Endothelial cell of umbilical vein (primary cell): ENCODE measurements at regions not wholly inside any gene's neighbourhood (a gene's known extent, or its start where the extent isn't known, plus 50 kb on each side); places are given as distances from the start of the nearest gene placed in this dataset.

ENCODE experiments used
- BruUV-seq: library from RNA; stranded (reverse); fragments of 400-500 nt; replicated peaks from 2 replicates; lab custom pipeline; 2021; lab: Mats Ljungman, UMichigan
- CTCF ChIA-PET: fragments of 300-600, 350-600 bp; sonication (Branson Sonifier 250); formaldehyde crosslinking; loops from one replicate; lab custom pipeline; 2021; ENCODE audit warnings: antibody characterized with exemption, inconsistent platforms; lab: Charles Lee
- POLR2A ChIA-PET: fragments of 300-600, 350-600 bp; sonication (Branson Sonifier 250); formaldehyde crosslinking; loops from one replicate; lab custom pipeline; 2021; ENCODE audit warnings: antibody characterized with exemption, inconsistent platforms; lab: Charles Lee
- DNase-seq: peaks from one replicate; pipeline ENCODE4 v3.0.0-alpha.2; 2011; ENCODE audit warnings: low read depth, low spot score
- FAIRE-seq: peaks from 2 replicates; lab custom pipeline; 2011; peaks lifted over from hg19 to GRCh38; lab: Jason Lieb, UNC
- H2AFZ ChIP-seq: 2 replicates; pipeline ENCODE4 v1.6.0; 2012; ENCODE audit warnings: low read depth, low read length, control low read depth, inconsistent platforms
- H3K27ac ChIP-seq: 2 replicates; pipeline ENCODE4 v1.5.1; 2011; ENCODE audit warnings: low read depth, mild to moderate bottlenecking, control low read depth, low read length, moderate library complexity; ENCODE audit not compliant: insufficient read depth
- H3K27me3 ChIP-seq, 2 experiments: 2 replicates each; pipeline versions ENCODE4 v1.6.0 to v1.6.1; 2011; ENCODE audit warnings: low read length in 2 of 2, mixed read lengths in 1 of 2; ENCODE audit not compliant: control insufficient read depth in 2 of 2, insufficient read depth in 2 of 2
- H3K36me3 ChIP-seq, 2 experiments: 2 replicates in 1 of 2; 3 replicates in 1 of 2; pipeline ENCODE4 v1.5.1; 2011; ENCODE audit warnings: low read length in 2 of 2, mild to moderate bottlenecking in 1 of 2, moderate library complexity in 1 of 2; ENCODE audit not compliant: control insufficient read depth in 2 of 2, insufficient read depth in 2 of 2; ENCODE audit errors: extremely low read depth in 1 of 2
- H3K4me1 ChIP-seq: 3 replicates; pipeline ENCODE4 v1.5.1; 2011; ENCODE audit warnings: mild to moderate bottlenecking, low read length; ENCODE audit not compliant: control insufficient read depth, insufficient read depth; ENCODE audit errors: extremely low read depth
- H3K4me2 ChIP-seq: 2 replicates; pipeline ENCODE4 v1.6.1; 2011; ENCODE audit warnings: low read length, control low read depth, mixed read lengths; ENCODE audit not compliant: insufficient read depth
- H3K4me3 ChIP-seq, 3 experiments: fragments of 200-600 bp in 1 of 3; sonication (generic), shearing (Covaris generic) in 1 of 3; replicated peaks in 1 of 3; 2 replicates each; pipeline ENCODE4 v1.5.1; 2011 to 2016; ENCODE audit warnings: control low read depth in 3 of 3, low read length in 3 of 3, mild to moderate bottlenecking in 2 of 3, inconsistent platforms in 1 of 3, low read depth in 1 of 3, moderate library complexity in 1 of 3; ENCODE audit not compliant: insufficient read depth in 1 of 3
- H3K79me2 ChIP-seq: 2 replicates; pipeline ENCODE4 v1.6.0; 2012; ENCODE audit warnings: low read length, inconsistent platforms; ENCODE audit not compliant: control insufficient read depth, insufficient read depth
- H3K9ac ChIP-seq: replicated peaks from 2 replicates; pipeline ENCODE3; 2011; ENCODE audit warnings: low read length, control low read depth; ENCODE audit not compliant: insufficient read depth; ENCODE audit errors: extremely low read depth
- H3K9me1 ChIP-seq: replicated peaks from 3 replicates; pipeline ENCODE4 v1.6.0; 2011; ENCODE audit warnings: mild to moderate bottlenecking, low read length; ENCODE audit not compliant: control insufficient read depth, insufficient read depth; ENCODE audit errors: extremely low read depth
- H3K9me3 ChIP-seq: replicated peaks from 2 replicates; pipeline ENCODE4 v1.5.1; 2012; ENCODE audit warnings: low read length, inconsistent platforms; ENCODE audit not compliant: control insufficient read depth, insufficient read depth
- H4K20me1 ChIP-seq: replicated peaks from 2 replicates; pipeline ENCODE3; 2011; ENCODE audit warnings: mild to moderate bottlenecking, low read length; ENCODE audit not compliant: control insufficient read depth, insufficient read depth; ENCODE audit errors: extremely low read depth
- FOS ChIP-seq: IDR thresholded peaks from 2 replicates; pipeline ENCODE4 v1.6.1; 2011; ENCODE audit warnings: mild to moderate bottlenecking, low read length, moderate library complexity, borderline replicate concordance; ENCODE audit not compliant: insufficient read depth
- dilution Hi-C: fragments of 300-500 bp; cut with MboI; formaldehyde crosslinking; loops from one replicate; pipeline ENCODE4 v1.15.0; 2019; ENCODE audit warnings: low sequenced_read_pairs; ENCODE audit not compliant: extremely low pct_ligation_motif_present
- intact Hi-C: fragments of 100-400 bp; cut with micrococcal nuclease; formaldehyde crosslinking; loops from one replicate; pipeline ENCODE4 v1.10.0; 2022
- TF ChIP-seq, protein P1 (sequence below): IDR thresholded peaks from 2 replicates; pipeline ENCODE4 v1.6.1; 2011; ENCODE audit not compliant: insufficient read depth, insufficient read length
- TF ChIP-seq, protein P2 (sequence below), 2 donors: IDR thresholded peaks; 1 replicate in 1 of 2; 2 replicates in 1 of 2; pipeline ENCODE4 v1.5.1; 2011; ENCODE audit warnings: low read length in 2 of 2, mild to moderate bottlenecking in 2 of 2, moderate library complexity in 2 of 2, control low read depth in 1 of 2, inconsistent platforms in 1 of 2, low read depth in 1 of 2; ENCODE audit not compliant: insufficient read depth in 1 of 2; ENCODE audit errors: extremely low read depth in 1 of 2

DNA sequence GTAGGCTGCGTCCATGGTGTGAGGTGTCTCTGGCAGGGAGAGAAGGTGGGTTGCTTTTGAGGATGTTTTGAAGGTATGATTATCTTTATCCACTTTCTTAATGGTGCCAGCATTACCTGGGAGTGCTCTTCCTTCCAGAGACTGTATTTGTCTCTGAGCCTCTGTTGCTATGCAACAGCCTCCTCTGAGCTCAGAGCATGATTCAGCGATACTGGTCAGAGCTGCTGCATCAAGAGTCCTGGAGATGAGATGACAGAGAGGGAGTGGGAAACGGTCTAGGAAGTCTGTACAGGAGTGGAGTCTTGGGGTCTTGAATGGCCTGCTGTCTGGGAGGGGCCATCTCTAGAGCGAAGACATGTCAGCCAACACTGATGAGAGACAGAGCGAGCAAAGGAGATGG, 104.4 kb upstream of the RAB40AL start:
- no peak overlapping the region for H3K9ac ChIP-seq
- dilution Hi-C loops, result no loop called here

DNA sequence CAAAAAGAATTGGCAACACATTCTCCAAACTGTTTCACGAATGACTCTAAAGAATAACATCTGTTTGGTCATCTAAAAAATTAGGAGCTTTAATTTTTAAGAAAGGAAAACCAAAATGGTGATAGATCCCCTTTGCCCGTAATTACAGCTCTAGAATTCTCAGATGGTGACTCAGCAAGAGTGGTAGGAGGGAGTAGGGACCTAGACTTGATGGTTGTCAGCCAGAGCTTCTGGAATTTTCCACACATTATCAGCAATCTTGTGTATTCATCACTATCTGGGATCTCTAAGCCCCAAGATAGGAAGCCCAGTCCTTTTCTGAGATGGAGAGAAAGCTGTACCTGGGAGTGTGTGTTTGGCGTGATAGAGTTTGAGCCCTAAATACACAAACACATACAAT, 103.9 kb upstream of the RAB40AL start:
- no peak for FAIRE-seq
- CTCF ChIA-PET, result interaction anchor here (1.3 kb wide), 1 partner anchor 67 kb away, joined by 6 read pairs; no protein-coding TSS in a partner anchor
- H3K9me1 ChIP-seq, result no peaks in the 10 kb centered on the region
- no peaks in the 10 kb centered on the region for H3K4me1 ChIP-seq
- H4K20me1 ChIP-seq, result no peaks in the 10 kb centered on the region
- H3K79me2 ChIP-seq, result no peaks in the 10 kb centered on the region
- H3K36me3 ChIP-seq, result no peaks in the 10 kb centered on the region
- intact Hi-C loops, result loop anchor here (5.0 kb wide), 1 partner anchor 121 kb away; the partner anchor contains the start of gene GPRASP2
- dilution Hi-C loops, result no loop called here
- no peak for DNase-seq
- no TSS peak for BruUV-seq
- TF ChIP-seq FOS, result no peak
- H2AFZ ChIP-seq, result no peak overlapping the region
- H3K27me3 ChIP-seq, result no peaks in the 10 kb centered on the region
- no peak overlapping the region for H3K4me2 ChIP-seq
- H3K27ac ChIP-seq, result no peak overlapping the region
- H3K9me3 ChIP-seq, result no peaks in the 10 kb centered on the region
- POLR2A ChIA-PET, result no interaction called here
- H3K9ac ChIP-seq, result no peak overlapping the region
- no peak overlapping the region for H3K4me3 ChIP-seq

More for the DNA sequence above, 104.4 kb upstream of the RAB40AL start:
- Histone ChIP-seq H3K9me3 (no peaks in the 10 kb centered on the region), H3K36me3 (no peaks in the 10 kb centered on the region), H2AFZ (no peak overlapping the region), H3K79me2 (no peaks in the 10 kb centered on the region), H3K4me3 (no peak overlapping the region), H3K9me1 (no peaks in the 10 kb centered on the region), H4K20me1 (no peaks in the 10 kb centered on the region), H3K4me1 (no peaks in the 10 kb centered on the region), H3K27ac (no peak overlapping the region), H3K4me2 (no peak overlapping the region), H3K27me3 (no peaks in the 10 kb centered on the region)
- no TSS peak for BruUV-seq
- CTCF ChIA-PET, result interaction anchor here (1.3 kb wide), 1 partner anchor 68 kb away, joined by 6 read pairs; no protein-coding TSS in a partner anchor
- POLR2A ChIA-PET, result no interaction called here
- FAIRE-seq (no peak), DNase-seq (no peak)
- intact Hi-C loops, result loop anchor here (5.0 kb wide), 1 partner anchor 120 kb away; the partner anchor contains the start of gene GPRASP2
- TF ChIP-seq, protein P1, sequence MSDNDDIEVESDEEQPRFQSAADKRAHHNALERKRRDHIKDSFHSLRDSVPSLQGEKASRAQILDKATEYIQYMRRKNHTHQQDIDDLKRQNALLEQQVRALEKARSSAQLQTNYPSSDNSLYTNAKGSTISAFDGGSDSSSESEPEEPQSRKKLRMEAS, result no peak
- TF ChIP-seq, protein P2, sequence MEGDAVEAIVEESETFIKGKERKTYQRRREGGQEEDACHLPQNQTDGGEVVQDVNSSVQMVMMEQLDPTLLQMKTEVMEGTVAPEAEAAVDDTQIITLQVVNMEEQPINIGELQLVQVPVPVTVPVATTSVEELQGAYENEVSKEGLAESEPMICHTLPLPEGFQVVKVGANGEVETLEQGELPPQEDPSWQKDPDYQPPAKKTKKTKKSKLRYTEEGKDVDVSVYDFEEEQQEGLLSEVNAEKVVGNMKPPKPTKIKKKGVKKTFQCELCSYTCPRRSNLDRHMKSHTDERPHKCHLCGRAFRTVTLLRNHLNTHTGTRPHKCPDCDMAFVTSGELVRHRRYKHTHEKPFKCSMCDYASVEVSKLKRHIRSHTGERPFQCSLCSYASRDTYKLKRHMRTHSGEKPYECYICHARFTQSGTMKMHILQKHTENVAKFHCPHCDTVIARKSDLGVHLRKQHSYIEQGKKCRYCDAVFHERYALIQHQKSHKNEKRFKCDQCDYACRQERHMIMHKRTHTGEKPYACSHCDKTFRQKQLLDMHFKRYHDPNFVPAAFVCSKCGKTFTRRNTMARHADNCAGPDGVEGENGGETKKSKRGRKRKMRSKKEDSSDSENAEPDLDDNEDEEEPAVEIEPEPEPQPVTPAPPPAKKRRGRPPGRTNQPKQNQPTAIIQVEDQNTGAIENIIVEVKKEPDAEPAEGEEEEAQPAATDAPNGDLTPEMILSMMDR (IDR thresholded peaks at IDR 0.05; ENCODE audit: extremely low read depth in 1 of 2, insufficient read depth in 1 of 2, low read depth in 1 of 2, low read length in 2 of 2), result no peak
- no peak for TF ChIP-seq FOS
